H54 (cell line): ENCODE measurements at regions not wholly inside any gene's neighbourhood (a gene's known extent, or its start where the extent isn't known, plus 50 kb on each side); places are given as distances from the start of the nearest gene placed in this dataset.
"Not testable (repeated sequence)": the region's sequence is repeated elsewhere in the genome, so short reads cannot be mapped to it uniquely, and the experiment has no call there.

ENCODE experiments used
- DNase-seq: peaks from one replicate; pipeline ENCODE4 v3.0.0; 2011; ENCODE audit warnings: low spot score, mixed read lengths; ENCODE audit not compliant: insufficient read length
- FAIRE-seq: peaks from 3 replicates; lab custom pipeline; 2011; peaks lifted over from hg19 to GRCh38; lab: Jason Lieb, UNC
- POLR2A ChIP-seq: IDR thresholded peaks from 2 replicates; pipeline ENCODE4 v1.6.1; 2011; ENCODE audit warnings: low read depth, mild to moderate bottlenecking, low read length

DNA sequence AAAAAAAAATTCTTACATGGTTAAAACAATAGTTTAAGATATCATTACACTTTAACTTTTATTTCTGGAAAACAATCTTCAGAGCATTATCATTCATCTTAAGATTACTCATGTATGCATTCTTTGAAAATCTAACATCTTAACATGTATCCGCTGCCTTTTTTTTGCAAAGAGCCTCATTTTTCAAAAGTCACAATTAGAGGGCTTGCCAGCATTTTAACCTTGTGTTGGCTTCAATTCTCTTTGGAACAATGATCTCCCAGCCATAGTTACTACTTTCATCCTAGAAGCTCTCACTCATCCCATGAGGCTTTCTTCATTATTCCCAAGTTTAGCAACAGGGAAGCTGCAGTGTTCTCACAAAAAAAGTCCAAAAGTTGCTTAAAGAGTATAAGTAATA lies 330.8 kb downstream of the BCKDHB start:
- FAIRE-seq (no peak), DNase-seq (no peak)
- no peak for TF ChIP-seq POLR2A

DNA sequence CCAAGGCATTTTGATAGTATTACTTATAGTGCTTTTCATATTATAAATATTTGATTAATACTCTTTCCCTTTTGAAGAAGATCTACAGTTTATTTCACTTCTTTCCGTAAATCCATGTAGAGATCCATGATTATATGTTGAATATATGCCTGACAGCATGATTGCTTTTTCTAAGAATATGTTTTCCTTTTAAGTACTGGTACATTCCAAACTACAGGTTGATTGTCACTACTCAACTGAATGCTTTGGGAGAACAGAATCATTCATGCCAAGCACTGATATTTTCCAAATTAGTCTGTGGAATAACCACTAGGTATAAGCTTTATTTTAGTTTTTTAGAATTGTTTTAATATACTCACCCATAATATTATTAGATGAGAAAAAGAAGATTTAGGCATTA lies 330.2 kb downstream of the BCKDHB start:
- FAIRE-seq (no peak), DNase-seq (no peak)
- no peak for TF ChIP-seq POLR2A

GRCh38 chr6:80435457-80435856 lies 329.0 kb downstream of the BCKDHB start:
- TF ChIP-seq POLR2A: no peak
- FAIRE-seq (no peak), DNase-seq (no peak)

- no peak for TF ChIP-seq POLR2A
- FAIRE-seq (no peak), DNase-seq (no peak)
Measured at GRCh38 chr6:80434691-80435350, 328.4 kb downstream of the BCKDHB start.

DNA sequence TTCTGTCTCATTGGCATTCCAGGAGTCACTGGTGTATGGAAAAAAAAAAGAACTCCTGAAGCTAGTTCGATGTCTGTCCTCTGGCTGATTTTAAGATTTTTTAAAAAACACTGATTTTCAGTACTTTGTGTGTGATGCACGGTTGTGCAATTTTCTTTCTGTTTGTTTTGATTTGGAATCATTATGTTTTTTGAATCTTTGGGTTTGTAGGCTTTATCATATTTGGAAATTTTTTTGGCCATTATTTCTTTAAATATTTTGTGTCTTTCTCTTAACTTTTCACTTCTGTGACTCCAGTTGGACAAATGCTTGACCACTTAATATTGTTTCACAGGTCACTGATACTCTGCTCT lies 327.2 kb downstream of the BCKDHB start:
- no peak for FAIRE-seq
- no peak for DNase-seq
- no peak for TF ChIP-seq POLR2A

DNA sequence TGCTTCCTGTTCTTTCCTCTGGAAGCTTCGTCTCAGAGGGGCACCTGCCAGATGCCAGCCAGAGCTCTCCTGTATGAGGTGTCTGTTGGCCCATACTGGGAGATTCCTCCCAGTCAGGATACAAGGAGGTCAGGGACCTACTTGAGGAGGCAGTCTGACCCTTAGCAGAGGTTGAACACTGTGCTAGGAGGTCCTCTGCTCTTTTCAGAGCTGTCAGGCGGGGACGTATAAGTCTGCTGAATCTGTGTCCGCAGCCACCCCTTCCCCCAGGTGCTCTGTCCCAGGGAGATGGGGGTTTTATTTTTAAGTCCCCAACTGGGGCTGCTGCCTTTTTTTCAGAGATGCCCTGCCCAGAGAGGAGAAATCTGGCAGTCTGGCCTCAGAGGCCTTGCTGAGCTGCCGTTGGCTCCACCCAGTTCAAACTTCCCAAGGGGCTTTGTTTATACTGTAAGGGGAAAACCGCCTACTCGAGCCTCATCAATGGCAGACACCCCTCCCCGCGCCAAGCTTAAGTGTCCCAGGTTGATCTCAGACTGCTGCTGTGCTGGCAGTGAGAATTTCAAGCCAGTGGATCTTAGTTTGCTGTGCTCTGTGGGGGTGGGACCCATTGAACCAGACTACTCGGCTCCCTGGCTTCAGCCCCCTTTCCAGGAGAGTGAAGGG lies 326.7 kb downstream of the BCKDHB start:
- DNase-seq (no peak), FAIRE-seq (no peak)
- TF ChIP-seq POLR2A: no peak

DNA sequence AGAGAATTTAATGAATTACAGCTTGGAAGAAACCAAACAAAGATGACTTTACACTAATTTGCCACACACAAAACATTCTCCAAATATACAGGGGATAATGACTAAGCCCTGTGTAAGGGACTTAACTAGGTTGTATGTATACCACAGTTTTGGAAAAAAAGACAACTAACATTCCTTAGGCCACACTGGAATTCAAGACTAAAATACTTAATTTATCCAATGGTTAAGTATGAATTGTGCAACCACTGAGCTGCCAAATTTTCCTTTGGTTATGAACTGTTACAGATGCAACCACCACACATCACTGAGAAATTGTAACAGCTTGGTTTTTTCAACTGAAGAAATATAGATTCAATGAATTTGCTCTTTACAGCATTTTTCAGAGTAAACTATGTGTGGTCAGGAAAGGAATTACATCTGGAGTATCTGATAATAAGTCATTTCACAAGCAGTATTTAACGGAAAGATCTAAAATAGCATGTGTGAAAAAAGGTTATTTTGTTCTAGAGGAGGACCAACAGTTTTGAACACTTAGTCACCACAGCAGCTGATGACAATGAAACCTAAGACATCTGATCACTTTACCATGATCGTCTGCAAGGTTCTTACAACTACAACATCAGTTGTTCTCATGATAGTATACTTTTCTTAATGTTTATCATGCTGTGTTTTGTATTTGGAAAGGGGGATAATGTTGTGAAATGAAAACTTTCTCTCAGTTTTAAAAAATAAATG lies 318.8 kb downstream of the BCKDHB start:
- FAIRE-seq (peak; percentile 88), DNase-seq (no peak)
- no peak for TF ChIP-seq POLR2A

- DNase-seq (no peak), FAIRE-seq (no peak)
- TF ChIP-seq POLR2A: no peak
Measured at GRCh38 chr6:80411486-80411885, 305.0 kb downstream of the BCKDHB start.

GRCh38 chr6:80407976-80408375 lies 301.5 kb downstream of the BCKDHB start:
- not testable (repeated sequence) for FAIRE-seq, DNase-seq

- FAIRE-seq (no peak), DNase-seq (no peak)
- TF ChIP-seq POLR2A: no peak
Measured at GRCh38 chr6:80404889-80405288, 298.4 kb downstream of the BCKDHB start.

- DNase-seq (no peak), FAIRE-seq (no peak)
- TF ChIP-seq POLR2A: no peak
Measured at GRCh38 chr6:80403365-80403764, 296.9 kb downstream of the BCKDHB start.

GRCh38 chr6:80402266-80402665 lies 295.8 kb downstream of the BCKDHB start:
- DNase-seq: no peak
- peak; percentile 6 for FAIRE-seq
- no peak for TF ChIP-seq POLR2A
